ENCODE measurements at regions not wholly inside any gene's neighbourhood (a gene's known extent, or its start where the extent isn't known, plus 50 kb on each side); places are given as distances from the start of the nearest gene placed in this dataset.

- CTCF ChIA-PET = no interaction called here
- Histone ChIP-seq H3K9me2 (replicated peaks; ENCODE audit: low read length) (no peaks in the 10 kb centered on the region), H3K27me3 (ENCODE audit: low read length) (no peaks in the 10 kb centered on the region), H3K36me3 (ENCODE audit: low read depth, low read length) (no peaks in the 10 kb centered on the region), H2AFZ (ENCODE audit: low read length) (no peak overlapping the region), H3K27ac (ENCODE audit: low read length) (no peak overlapping the region), H3K9me3 (ENCODE audit: low read length) (no peaks in the 10 kb centered on the region), H3K4me1 (ENCODE audit: insufficient read depth, low read length) (peaks cover under 1% of the 10 kb centered on the region; the same call in 1 of the 2 replicates), H3K4me3 (ENCODE audit: low read length) (no peak overlapping the region), H3K9ac (ENCODE audit: low read length) (no peak overlapping the region), H4K20me1 (ENCODE audit: low read length) (peaks cover 68% of the 10 kb centered on the region), H3K79me2 (ENCODE audit: low read length) (peaks cover 100% of the 10 kb centered on the region), H3F3A (ENCODE audit: low read length, unreplicated experiment) (no peaks in the 10 kb centered on the region), H3K4me2 (ENCODE audit: low read length) (no peak overlapping the region)
- intact Hi-C loops (cut with micrococcal nuclease) = no loop called here
- DNase-seq (no peak), ATAC-seq (no peak)
- no TSS peak for BruUV-seq (replicated peaks)
- TF ChIP-seq EZH2 (IDR thresholded peaks at IDR 0.05; ENCODE audit: low read length, unreplicated experiment) = no peak
- TF ChIP-seq EZH2phosphoT487 (IDR thresholded peaks at IDR 0.05; ENCODE audit: borderline replicate concordance, low read length) = no peak
- TF ChIP-seq CTCF (conservative IDR thresholded peaks at IDR 0.05; ENCODE audit: low read depth, low read length) = no peak
- POLR2A ChIA-PET (ENCODE audit: unreplicated experiment) = interaction anchor here (0.6 kb wide), 1 partner anchor 9 kb away, joined by 5 read pairs; no protein-coding TSS in a partner anchor
Observed at GRCh38 chr22:25393121-25393805, 171.2 kb upstream of the GRK3 start.

GRCh38 chr22:25395468-25395867, 169.0 kb upstream of the GRK3 start:
- POLR2A ChIA-PET (ENCODE audit: unreplicated experiment) = no interaction called here
- Histone ChIP-seq H3K27me3 (ENCODE audit: low read length) (no peaks in the 10 kb centered on the region), H4K20me1 (ENCODE audit: low read length) (peaks cover 58% of the 10 kb centered on the region), H3K79me2 (ENCODE audit: low read length) (peaks cover 100% of the 10 kb centered on the region), H2AFZ (ENCODE audit: low read length) (no peak overlapping the region), H3F3A (ENCODE audit: low read length, unreplicated experiment) (no peaks in the 10 kb centered on the region), H3K27ac (ENCODE audit: low read length) (no peak overlapping the region), H3K9me2 (replicated peaks; ENCODE audit: low read length) (no peaks in the 10 kb centered on the region), H3K4me3 (ENCODE audit: low read length) (no peak overlapping the region), H3K4me2 (ENCODE audit: low read length) (no peak overlapping the region), H3K9ac (ENCODE audit: low read length) (no peak overlapping the region), H3K4me1 (ENCODE audit: insufficient read depth, low read length) (peaks cover 12% of the 10 kb centered on the region), H3K36me3 (ENCODE audit: low read depth, low read length) (no peaks in the 10 kb centered on the region), H3K9me3 (ENCODE audit: low read length) (no peaks in the 10 kb centered on the region)
- TF ChIP-seq EZH2phosphoT487 (IDR thresholded peaks at IDR 0.05; ENCODE audit: borderline replicate concordance, low read length) (no peak), EZH2 (IDR thresholded peaks at IDR 0.05; ENCODE audit: low read length, unreplicated experiment) (no peak), CTCF (conservative IDR thresholded peaks at IDR 0.05; ENCODE audit: low read depth, low read length) (no peak)
- intact Hi-C loops (cut with micrococcal nuclease) = no loop called here
- BruUV-seq (replicated peaks) = no TSS peak
- no peak for DNase-seq
- CTCF ChIA-PET = no interaction called here
- no peak for ATAC-seq

GRCh38 chr22:25395915-25396314, 168.6 kb upstream of the GRK3 start:
- Histone ChIP-seq H3K79me2 (ENCODE audit: low read length) (peaks cover 98% of the 10 kb centered on the region), H4K20me1 (ENCODE audit: low read length) (peaks cover 55% of the 10 kb centered on the region), H3K27me3 (ENCODE audit: low read length) (no peaks in the 10 kb centered on the region), H2AFZ (ENCODE audit: low read length) (no peak overlapping the region), H3K9me3 (ENCODE audit: low read length) (no peaks in the 10 kb centered on the region), H3K27ac (ENCODE audit: low read length) (no peak overlapping the region), H3K9me2 (replicated peaks; ENCODE audit: low read length) (no peaks in the 10 kb centered on the region), H3K4me2 (ENCODE audit: low read length) (no peak overlapping the region), H3K9ac (ENCODE audit: low read length) (no peak overlapping the region), H3K36me3 (ENCODE audit: low read depth, low read length) (no peaks in the 10 kb centered on the region), H3K4me1 (ENCODE audit: insufficient read depth, low read length) (peaks cover 15% of the 10 kb centered on the region), H3F3A (ENCODE audit: low read length, unreplicated experiment) (no peaks in the 10 kb centered on the region), H3K4me3 (ENCODE audit: low read length) (no peak overlapping the region)
- intact Hi-C loops (cut with micrococcal nuclease) = no loop called here
- ChIA-PET POLR2A (ENCODE audit: unreplicated experiment) (no interaction called here), CTCF (no interaction called here)
- no peak for DNase-seq
- ATAC-seq = no peak
- BruUV-seq (replicated peaks) = no TSS peak
- TF ChIP-seq EZH2 (IDR thresholded peaks at IDR 0.05; ENCODE audit: low read length, unreplicated experiment) (no peak), EZH2phosphoT487 (IDR thresholded peaks at IDR 0.05; ENCODE audit: borderline replicate concordance, low read length) (no peak), CTCF (conservative IDR thresholded peaks at IDR 0.05; ENCODE audit: low read depth, low read length) (no peak)

Measured in PC-3 (cell line).